Liver (tissue), 3 donors: ENCODE measurements at regions not wholly inside any gene's neighbourhood (a gene's known extent, or its start where the extent isn't known, plus 50 kb on each side); places are given as distances from the start of the nearest gene placed in this dataset.

Source experiments
- EGR1 ChIP-seq, 2 donors: IDR thresholded peaks; 2 replicates each; pipeline ENCODE4 v1.6.1; 2016 to 2018; ENCODE audit warnings: antibody characterized with exemption in 2 of 2, low read depth in 2 of 2
- TF ChIP-seq, protein P1 (sequence below): fragments of 150-350 bp; IDR thresholded peaks from 2 replicates; pipeline ENCODE4 v1.5.1; 2017; ENCODE audit warnings: improper control_type of control experiment, low read depth, low read length; ENCODE audit not compliant: missing input control
- TF ChIP-seq, protein P2 (sequence below): IDR thresholded peaks from 2 replicates; pipeline ENCODE4 v1.6.1; 2016; ENCODE audit warnings: antibody characterized with exemption
- TF ChIP-seq, protein P3 (sequence below): IDR thresholded peaks from 2 replicates; pipeline ENCODE4 v1.6.1; 2016; ENCODE audit warnings: antibody characterized with exemption
- TF ChIP-seq, protein P4 (sequence below): IDR thresholded peaks from 2 replicates; pipeline ENCODE4 v1.6.1; 2016; ENCODE audit warnings: antibody characterized with exemption, mild to moderate bottlenecking
- TF ChIP-seq, protein P5 (sequence below): IDR thresholded peaks from 2 replicates; pipeline ENCODE4 v1.6.1; 2016; ENCODE audit warnings: antibody characterized with exemption
- donor health status: healthy.
- donor health status: healthy.

DNA sequence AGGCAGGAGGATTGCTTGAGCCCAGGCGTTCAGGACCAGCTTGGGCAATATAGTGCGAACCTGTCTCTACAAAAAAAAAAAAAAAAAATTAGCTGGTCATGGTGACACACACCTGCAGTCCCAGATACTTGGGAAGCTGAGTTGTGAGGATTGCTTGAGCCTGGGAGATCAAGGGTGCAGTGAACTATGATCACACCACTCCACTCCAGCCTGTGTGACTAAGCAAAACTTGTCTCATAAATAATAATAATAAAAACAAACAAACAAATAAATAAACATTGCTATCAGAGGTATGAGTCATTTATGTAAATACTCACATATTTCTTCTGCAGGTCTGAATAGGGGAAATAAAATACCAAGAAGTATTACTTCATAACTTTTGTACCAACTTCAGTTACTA is 1372.7 kb upstream of the AGA start:
- TF ChIP-seq, protein P1, sequence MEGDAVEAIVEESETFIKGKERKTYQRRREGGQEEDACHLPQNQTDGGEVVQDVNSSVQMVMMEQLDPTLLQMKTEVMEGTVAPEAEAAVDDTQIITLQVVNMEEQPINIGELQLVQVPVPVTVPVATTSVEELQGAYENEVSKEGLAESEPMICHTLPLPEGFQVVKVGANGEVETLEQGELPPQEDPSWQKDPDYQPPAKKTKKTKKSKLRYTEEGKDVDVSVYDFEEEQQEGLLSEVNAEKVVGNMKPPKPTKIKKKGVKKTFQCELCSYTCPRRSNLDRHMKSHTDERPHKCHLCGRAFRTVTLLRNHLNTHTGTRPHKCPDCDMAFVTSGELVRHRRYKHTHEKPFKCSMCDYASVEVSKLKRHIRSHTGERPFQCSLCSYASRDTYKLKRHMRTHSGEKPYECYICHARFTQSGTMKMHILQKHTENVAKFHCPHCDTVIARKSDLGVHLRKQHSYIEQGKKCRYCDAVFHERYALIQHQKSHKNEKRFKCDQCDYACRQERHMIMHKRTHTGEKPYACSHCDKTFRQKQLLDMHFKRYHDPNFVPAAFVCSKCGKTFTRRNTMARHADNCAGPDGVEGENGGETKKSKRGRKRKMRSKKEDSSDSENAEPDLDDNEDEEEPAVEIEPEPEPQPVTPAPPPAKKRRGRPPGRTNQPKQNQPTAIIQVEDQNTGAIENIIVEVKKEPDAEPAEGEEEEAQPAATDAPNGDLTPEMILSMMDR: no peak
- TF ChIP-seq, protein P2, sequence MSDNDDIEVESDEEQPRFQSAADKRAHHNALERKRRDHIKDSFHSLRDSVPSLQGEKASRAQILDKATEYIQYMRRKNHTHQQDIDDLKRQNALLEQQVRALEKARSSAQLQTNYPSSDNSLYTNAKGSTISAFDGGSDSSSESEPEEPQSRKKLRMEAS: no peak
- TF ChIP-seq EGR1 (IDR thresholded peaks at IDR 0.05; ENCODE audit: low read depth in 2 of 2): no peak
- TF ChIP-seq, protein P3, sequence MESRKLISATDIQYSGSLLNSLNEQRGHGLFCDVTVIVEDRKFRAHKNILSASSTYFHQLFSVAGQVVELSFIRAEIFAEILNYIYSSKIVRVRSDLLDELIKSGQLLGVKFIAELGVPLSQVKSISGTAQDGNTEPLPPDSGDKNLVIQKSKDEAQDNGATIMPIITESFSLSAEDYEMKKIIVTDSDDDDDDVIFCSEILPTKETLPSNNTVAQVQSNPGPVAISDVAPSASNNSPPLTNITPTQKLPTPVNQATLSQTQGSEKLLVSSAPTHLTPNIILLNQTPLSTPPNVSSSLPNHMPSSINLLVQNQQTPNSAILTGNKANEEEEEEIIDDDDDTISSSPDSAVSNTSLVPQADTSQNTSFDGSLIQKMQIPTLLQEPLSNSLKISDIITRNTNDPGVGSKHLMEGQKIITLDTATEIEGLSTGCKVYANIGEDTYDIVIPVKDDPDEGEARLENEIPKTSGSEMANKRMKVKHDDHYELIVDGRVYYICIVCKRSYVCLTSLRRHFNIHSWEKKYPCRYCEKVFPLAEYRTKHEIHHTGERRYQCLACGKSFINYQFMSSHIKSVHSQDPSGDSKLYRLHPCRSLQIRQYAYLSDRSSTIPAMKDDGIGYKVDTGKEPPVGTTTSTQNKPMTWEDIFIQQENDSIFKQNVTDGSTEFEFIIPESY: no peak
- TF ChIP-seq, protein P4, sequence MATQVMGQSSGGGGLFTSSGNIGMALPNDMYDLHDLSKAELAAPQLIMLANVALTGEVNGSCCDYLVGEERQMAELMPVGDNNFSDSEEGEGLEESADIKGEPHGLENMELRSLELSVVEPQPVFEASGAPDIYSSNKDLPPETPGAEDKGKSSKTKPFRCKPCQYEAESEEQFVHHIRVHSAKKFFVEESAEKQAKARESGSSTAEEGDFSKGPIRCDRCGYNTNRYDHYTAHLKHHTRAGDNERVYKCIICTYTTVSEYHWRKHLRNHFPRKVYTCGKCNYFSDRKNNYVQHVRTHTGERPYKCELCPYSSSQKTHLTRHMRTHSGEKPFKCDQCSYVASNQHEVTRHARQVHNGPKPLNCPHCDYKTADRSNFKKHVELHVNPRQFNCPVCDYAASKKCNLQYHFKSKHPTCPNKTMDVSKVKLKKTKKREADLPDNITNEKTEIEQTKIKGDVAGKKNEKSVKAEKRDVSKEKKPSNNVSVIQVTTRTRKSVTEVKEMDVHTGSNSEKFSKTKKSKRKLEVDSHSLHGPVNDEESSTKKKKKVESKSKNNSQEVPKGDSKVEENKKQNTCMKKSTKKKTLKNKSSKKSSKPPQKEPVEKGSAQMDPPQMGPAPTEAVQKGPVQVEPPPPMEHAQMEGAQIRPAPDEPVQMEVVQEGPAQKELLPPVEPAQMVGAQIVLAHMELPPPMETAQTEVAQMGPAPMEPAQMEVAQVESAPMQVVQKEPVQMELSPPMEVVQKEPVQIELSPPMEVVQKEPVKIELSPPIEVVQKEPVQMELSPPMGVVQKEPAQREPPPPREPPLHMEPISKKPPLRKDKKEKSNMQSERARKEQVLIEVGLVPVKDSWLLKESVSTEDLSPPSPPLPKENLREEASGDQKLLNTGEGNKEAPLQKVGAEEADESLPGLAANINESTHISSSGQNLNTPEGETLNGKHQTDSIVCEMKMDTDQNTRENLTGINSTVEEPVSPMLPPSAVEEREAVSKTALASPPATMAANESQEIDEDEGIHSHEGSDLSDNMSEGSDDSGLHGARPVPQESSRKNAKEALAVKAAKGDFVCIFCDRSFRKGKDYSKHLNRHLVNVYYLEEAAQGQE: no peak
- TF ChIP-seq, protein P5, sequence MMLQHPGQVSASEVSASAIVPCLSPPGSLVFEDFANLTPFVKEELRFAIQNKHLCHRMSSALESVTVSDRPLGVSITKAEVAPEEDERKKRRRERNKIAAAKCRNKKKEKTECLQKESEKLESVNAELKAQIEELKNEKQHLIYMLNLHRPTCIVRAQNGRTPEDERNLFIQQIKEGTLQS: no peak
